NOMO-1 treated with DMSO at 0.1 percent for 48 hours (cell line): ENCODE measurements at regions not wholly inside any gene's neighbourhood (a gene's known extent, or its start where the extent isn't known, plus 50 kb on each side); places are given as distances from the start of the nearest gene placed in this dataset.
"Not testable (repeated sequence)": the region's sequence is repeated elsewhere in the genome, so short reads cannot be mapped to it uniquely, and the experiment has no call there.

ENCODE experiments used
- DNase-seq: peaks from one replicate; lab custom pipeline; 2025; ENCODE audit not compliant: unreplicated experiment; lab: John Stamatoyannopoulos, UW

- DNase-seq: no peak
These were observed 230.7 kb upstream of the PRDM1 start for GRCh38 chr6:105855433-105855832.

DNA sequence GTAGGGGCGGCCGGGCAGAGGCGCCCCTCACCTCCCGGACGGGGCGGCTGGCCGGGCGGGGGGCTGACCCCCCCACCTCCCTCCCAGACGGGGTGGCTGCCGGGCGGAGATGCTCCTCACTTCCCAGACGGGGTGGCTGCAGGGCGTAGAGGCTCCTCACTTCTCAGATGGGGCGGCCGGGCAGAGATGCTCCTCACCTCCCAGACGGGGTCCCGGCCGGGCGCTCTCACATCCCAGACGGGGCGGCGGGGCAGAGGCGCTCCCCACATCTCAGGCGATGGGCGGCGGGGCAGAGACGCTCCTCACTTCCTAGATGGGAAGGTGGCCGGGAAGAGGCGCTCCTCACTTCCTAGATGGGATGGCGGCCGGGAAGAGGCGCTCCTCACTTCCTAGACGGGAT is 232.2 kb upstream of the PRDM1 start:
- DNase-seq: not testable (repeated sequence)

GRCh38 chr6:105851606-105852005 is 234.5 kb upstream of the PRDM1 start:
- DNase-seq: no peak

DNA sequence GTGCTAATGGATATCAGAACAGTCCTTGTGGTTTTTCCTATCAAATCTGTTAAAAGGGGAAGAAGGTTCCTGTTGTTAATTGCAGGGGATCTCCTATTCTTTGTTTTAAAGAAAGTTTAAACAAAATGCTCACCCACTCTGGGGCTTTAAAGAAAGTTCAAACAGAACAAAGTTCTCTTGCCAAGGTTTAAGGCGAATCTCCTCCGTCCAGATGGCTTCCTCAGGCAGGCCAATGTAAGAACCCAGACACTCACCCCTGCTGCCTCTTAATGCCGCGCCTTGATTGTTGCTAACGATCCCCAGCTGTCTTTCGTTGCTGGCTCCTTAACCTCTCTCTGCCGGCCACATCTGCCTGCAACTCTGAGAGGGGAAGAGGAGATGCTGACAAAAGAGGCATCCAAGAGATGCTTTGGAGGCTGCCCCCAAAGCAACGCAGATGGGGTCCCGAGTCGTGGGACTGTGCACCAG is 235.0 kb upstream of the PRDM1 start:
- no peak for DNase-seq

- DNase-seq: no peak
These were observed 235.6 kb upstream of the PRDM1 start for GRCh38 chr6:105850261-105851112.

DNA sequence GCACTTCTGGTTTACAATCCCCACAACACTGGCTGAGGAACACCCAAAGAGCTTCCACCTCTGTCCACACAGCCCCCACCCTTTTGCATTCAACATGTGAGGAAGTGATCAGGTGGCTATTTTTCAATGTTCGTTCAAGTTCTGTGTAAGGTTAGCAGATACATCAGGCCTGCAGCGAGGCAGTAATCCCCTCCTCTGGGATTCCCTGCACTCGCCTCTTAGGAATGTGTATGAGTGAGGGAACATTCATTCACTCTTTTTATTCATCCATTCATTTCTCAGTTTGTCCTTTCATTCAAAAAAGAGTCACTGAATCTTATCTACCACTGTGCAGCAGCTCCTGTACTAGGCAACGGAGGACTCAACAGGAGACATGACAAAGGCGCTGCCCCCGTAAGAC is 236.4 kb upstream of the PRDM1 start:
- no peak for DNase-seq

DNA sequence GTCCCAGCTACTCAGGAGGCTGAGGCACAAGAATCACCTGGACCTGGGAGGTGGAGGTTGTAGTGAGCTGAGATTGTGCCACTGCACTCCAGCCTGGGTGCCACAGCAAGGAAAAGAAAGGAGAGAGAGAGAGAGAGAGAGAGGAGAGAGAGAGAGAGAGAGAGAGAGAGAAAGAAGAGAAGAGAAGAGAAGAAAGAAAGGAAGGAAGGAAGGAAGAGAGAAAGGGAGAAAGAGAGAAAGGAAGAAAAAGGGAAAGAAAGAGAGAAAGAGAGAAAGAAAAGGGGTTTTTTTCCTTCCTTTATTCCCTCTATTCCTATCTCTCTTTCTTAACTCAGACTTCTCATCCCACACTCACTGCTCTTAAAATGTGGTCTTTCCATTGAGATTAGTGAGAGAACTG is 238.7 kb upstream of the PRDM1 start:
- DNase-seq: no peak

GRCh38 chr6:105844275-105844883 is 241.8 kb upstream of the PRDM1 start:
- no peak for DNase-seq

DNA sequence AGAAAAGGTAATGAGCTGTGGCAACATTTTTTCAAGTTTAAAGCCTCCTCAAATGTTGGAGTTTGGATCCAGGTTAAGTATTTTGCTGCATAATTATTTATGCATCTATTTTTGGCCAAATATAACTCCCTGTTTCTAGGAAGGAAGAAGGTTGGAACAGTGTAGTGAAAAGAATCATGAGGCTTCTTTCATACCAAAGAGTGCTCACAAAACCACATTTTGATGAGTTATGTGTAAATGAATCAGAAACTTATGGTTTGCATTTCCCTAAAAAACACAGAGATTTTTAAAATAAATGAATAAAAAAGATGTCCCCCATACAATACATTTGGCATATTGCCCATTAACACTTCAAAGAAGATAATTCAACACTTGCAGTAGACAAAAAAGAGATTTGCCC is 246.9 kb upstream of the PRDM1 start:
- DNase-seq: no peak

- DNase-seq: no peak
These were observed 248.0 kb upstream of the PRDM1 start for GRCh38 chr6:105838171-105838570.

DNA sequence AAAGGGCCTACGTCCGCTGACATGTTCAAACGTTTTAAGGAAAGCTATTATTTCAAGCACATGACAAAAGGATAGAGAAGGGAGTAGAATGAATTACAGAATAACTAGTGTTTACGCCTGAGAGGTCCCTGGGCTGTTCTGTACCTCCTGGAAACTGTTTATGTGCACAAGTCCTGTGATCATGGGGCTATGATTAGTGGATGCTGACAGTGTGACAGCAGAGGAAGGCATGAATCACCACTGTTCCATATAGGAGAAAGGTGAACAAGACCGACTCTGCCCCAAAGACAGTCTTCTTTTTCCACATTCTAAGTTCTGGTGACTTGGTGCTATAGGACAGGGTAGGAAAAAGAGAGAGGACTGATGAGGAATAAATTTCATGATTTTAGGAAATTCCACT is 249.2 kb upstream of the PRDM1 start:
- DNase-seq: no peak

- peak; percentile 30 for DNase-seq
These were observed 249.8 kb upstream of the PRDM1 start for GRCh38 chr6:105836379-105836778.

GRCh38 chr6:105835373-105835772 is 250.8 kb upstream of the PRDM1 start:
- peak; percentile 14 for DNase-seq

DNA sequence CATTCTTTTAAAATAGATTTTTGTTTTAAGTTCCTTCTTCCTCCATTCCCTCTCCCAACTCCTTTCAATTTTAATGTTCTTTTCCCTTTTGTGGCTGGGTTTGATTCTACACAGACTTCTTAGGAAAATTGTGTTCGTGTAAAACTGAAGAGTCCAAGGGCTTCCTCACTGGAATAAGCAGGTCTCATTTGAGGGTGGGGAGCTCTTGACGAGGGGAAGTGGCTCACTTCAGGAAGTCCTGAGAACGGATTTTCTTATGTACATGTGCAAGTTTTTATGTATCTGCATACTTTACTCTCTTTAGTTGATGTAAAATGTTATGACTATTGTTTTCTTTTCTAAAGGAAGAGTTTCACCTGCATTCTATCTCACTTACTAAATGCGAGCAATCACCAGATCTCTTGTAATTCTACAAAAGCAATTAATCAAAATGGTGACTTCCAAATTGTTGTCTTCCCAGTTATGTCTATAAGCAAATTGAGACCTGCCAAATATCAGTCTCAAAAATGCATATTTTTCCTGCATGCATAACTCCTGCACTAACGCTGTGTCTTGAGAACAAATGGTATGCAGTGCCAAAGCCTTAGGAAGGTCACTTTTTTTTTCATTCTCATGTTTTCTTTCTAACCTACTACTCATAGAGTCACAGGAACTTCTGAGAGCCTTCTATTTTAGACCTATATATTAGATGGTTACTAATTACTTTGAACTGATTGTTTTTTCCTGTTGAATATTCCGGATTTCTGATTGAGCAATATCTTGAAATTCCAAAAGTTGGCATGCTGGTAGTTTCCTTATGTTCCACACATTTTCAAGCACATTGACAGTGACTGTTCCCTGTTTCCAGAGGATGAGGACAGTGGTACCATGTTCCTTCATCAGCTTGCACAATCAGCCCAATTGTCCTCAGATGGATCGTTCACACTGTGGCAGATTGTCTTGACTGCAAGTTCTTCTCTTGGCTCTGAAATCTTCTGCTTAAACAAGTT is 251.9 kb upstream of the PRDM1 start:
- DNase-seq: no peak

GRCh38 chr6:105832313-105832761 is 253.8 kb upstream of the PRDM1 start:
- peak; percentile 94 for DNase-seq

DNA sequence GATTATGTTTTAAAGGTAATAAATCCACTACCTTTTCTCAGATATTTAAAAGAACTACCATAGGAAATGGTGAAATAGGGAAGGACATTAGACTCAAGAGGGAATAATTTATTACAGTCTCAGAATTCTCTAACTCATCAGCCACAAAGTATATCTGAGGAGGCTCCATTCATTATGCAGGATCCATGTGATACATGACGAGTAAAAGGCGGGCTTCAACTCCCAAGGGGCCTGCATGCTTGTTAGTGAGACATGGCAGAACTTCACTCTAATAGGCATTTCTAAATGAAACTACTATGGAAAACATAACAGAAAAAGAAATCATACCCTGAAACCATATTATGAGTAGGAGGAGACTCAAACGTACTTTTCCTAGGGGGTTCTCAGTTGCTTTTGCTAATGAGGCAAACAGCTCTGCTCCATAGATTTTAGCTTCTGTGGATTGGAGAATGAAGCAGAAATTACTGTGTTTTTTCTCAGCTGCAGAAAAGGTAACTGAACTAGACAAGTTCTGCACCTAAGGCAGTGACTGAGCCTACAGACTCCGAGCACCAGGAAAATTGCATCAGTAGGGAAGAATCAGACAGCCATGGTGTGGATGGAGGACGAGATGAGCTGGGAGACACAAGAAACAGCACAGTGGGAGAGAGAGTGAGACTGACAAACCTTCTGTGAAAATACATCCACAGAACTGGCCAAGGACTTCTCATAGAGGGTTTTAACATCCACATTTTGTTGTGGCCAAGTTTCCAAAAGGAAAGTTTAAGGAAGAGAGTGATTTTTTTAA is 254.6 kb upstream of the PRDM1 start:
- peak; percentile 73 for DNase-seq

GRCh38 chr6:105825210-105825609 is 260.9 kb upstream of the PRDM1 start:
- no peak for DNase-seq

- no peak for DNase-seq
These were observed 261.4 kb upstream of the PRDM1 start for GRCh38 chr6:105824732-105825131.

DNA sequence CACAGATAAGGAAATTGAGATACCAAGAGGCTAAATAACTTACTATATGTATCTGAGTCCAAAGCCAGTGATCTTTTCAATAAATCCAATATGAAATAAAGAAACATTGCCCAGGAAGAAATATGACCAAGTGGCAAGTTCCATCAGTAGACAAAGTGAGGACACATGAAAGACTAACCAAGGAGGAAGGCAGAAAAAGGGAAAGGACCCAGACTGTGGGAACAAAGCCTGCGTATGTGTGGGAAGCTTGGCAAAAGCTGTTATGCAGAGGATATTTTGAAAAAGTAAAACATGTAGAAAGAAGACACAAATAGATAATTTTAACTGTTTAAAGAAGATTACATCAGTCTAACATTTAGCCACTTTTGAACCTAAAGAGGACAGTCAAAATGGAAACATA is 264.4 kb upstream of the PRDM1 start:
- no peak for DNase-seq

GRCh38 chr6:105821027-105821426 is 265.1 kb upstream of the PRDM1 start:
- no peak for DNase-seq
